GM12878 (cell line): ENCODE measurements at regions not wholly inside any gene's neighbourhood (a gene's known extent, or its start where the extent isn't known, plus 50 kb on each side); places are given as distances from the start of the nearest gene placed in this dataset.

ENCODE experiments used
- BCL3 ChIP-seq: IDR thresholded peaks from 2 replicates; pipeline ENCODE4 v1.6.1; 2011; ENCODE audit warnings: borderline replicate concordance, low read depth, mild to moderate bottlenecking, moderate library complexity, low read length; ENCODE audit not compliant: insufficient read depth, poor library complexity, severe bottlenecking
- PRDM15 ChIP-seq: fragments of 450-650 bp; formaldehyde crosslinking; IDR thresholded peaks from 2 replicates; pipeline ENCODE4 v1.4.0; 2020; ENCODE audit warnings: mild to moderate bottlenecking, moderate library complexity
- SIX5 ChIP-seq: IDR thresholded peaks from 2 replicates; pipeline ENCODE4 v1.6.1; 2011; ENCODE audit warnings: mild to moderate bottlenecking, low read depth, low read length, moderate library complexity; ENCODE audit not compliant: severe bottlenecking
- ZBTB4 ChIP-seq: fragments of 450-650 bp; formaldehyde crosslinking; IDR thresholded peaks from 2 replicates; pipeline ENCODE4 v1.4.0; 2022; ENCODE audit warnings: mild to moderate bottlenecking, moderate library complexity

- TF ChIP-seq BCL3 = no peak
- no peak for TF ChIP-seq SIX5
- TF ChIP-seq PRDM15 (CRISPR knock-in tag) = no peak
- no peak for TF ChIP-seq ZBTB4 (CRISPR knock-in tag)
These were observed 194.5 kb downstream of the HSD17B3 start (continued) for GRCh38 chr9:96107436-96107835.
